Keratinocyte (primary cell): ENCODE measurements at regions not wholly inside any gene's neighbourhood (a gene's known extent, or its start where the extent isn't known, plus 50 kb on each side); places are given as distances from the start of the nearest gene placed in this dataset.

Experiments used
- CTCF ChIP-seq, 3 experiments: IDR thresholded peaks in 1 of 3; conservative IDR thresholded peaks in 1 of 3; optimal IDR thresholded peaks in 1 of 3; 2 replicates in 2 of 3; 3 replicates in 1 of 3; pipeline versions ENCODE3 to v1.5.1; 2011; ENCODE audit warnings: low read length in 3 of 3, mild to moderate bottlenecking in 3 of 3, moderate library complexity in 2 of 3, control low read depth in 1 of 3, inconsistent platforms in 1 of 3; ENCODE audit not compliant: insufficient read depth in 2 of 3; ENCODE audit errors: extremely low read depth in 1 of 3
- EZH2 ChIP-seq: IDR thresholded peaks from one replicate; pipeline ENCODE4 v1.6.1; 2012; ENCODE audit warnings: inconsistent platforms, mild to moderate bottlenecking, low read length, moderate library complexity

DNA sequence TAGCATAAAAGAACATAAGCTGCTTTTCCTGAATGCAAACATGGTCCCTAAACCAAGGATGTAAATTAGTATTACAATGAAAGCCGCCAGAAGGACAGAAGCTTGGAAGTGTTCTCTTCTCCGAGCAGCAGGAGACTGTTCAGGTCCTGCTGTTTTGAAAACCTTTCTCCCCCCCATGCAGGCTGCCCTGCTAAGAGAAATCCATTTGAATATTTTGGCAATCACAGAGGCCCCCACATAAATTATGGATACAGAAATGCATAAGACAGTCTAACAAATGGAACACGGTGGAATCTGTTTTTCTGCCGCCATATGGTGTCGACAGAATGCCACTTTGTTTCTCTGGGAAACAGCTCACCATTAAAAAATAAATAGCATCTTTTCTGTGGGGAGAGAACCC lies 600.4 kb upstream of the KLHL29 start:
- TF ChIP-seq CTCF (optimal IDR thresholded peaks at IDR 0.05 in 1 of 3, IDR thresholded peaks at IDR 0.05 in 1 of 3, conservative IDR thresholded peaks at IDR 0.05 in 1 of 3; ENCODE audit: extremely low read depth in 1 of 3, insufficient read depth in 2 of 3, low read length in 3 of 3) (no peak), EZH2 (no peak)
